ENCODE measurements at regions not wholly inside any gene's neighbourhood (a gene's known extent, or its start where the extent isn't known, plus 50 kb on each side); places are given as distances from the start of the nearest gene placed in this dataset.

DNA sequence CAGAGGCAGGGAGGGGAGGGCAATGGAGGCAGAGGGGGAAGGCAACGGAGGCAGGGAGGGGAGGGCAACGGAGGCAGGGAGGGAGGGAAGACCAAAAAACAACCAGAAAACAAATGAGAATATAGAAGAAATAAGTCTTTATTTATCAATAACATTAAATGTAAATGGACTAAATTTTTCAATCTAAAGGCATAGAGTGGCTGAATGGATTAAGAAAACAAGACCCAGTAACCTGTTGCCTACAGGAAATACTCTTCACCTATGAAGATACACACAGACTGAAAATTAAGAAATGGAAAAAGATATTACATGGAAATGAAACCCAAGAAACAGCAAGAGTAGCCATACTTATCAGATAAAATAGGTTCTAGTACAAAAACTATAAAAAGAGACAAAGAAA is 536.3 kb downstream of the TBC1D4 start:
- ChIA-PET CTCF (no interaction called here), POLR2A (no interaction called here)
- BruUV-seq (replicated peaks): no TSS peak
- Histone ChIP-seq H3K36me3 (ENCODE audit: control insufficient read depth, insufficient read depth, low read length) (peaks cover 2% of the 10 kb centered on the region; the same call in 1 of the 2 replicates), H3K27ac (ENCODE audit: low read length) (no peak overlapping the region), H3K4me1 (ENCODE audit: control insufficient read depth, insufficient read depth, low read length) (no peaks in the 10 kb centered on the region), H3K9me3 (ENCODE audit: control insufficient read depth, insufficient read depth, low read depth, low read length) (no peaks in the 10 kb centered on the region), H3K4me3 (ENCODE audit: low read depth in 2 of 2, low read length in 2 of 2) (no peak overlapping the region), H3K27me3 (ENCODE audit: control insufficient read depth, insufficient read depth, low read length) (no peaks in the 10 kb centered on the region)
- no peak for DNase-seq (ENCODE audit: low read depth, low spot score)
- TF ChIP-seq, protein P1, sequence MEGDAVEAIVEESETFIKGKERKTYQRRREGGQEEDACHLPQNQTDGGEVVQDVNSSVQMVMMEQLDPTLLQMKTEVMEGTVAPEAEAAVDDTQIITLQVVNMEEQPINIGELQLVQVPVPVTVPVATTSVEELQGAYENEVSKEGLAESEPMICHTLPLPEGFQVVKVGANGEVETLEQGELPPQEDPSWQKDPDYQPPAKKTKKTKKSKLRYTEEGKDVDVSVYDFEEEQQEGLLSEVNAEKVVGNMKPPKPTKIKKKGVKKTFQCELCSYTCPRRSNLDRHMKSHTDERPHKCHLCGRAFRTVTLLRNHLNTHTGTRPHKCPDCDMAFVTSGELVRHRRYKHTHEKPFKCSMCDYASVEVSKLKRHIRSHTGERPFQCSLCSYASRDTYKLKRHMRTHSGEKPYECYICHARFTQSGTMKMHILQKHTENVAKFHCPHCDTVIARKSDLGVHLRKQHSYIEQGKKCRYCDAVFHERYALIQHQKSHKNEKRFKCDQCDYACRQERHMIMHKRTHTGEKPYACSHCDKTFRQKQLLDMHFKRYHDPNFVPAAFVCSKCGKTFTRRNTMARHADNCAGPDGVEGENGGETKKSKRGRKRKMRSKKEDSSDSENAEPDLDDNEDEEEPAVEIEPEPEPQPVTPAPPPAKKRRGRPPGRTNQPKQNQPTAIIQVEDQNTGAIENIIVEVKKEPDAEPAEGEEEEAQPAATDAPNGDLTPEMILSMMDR (IDR thresholded peaks at IDR 0.05): no peak
- TF ChIP-seq POLR2AphosphoS5 (IDR thresholded peaks at IDR 0.05; ENCODE audit: low read depth, low read length) (no peak), TCF7L2 (IDR thresholded peaks at IDR 0.05; ENCODE audit: low read depth, low read length) (no peak), SIN3A (IDR thresholded peaks at IDR 0.05; ENCODE audit: borderline replicate concordance, insufficient read depth, low read depth, low read length) (no peak)
- TF ChIP-seq, protein P2, sequence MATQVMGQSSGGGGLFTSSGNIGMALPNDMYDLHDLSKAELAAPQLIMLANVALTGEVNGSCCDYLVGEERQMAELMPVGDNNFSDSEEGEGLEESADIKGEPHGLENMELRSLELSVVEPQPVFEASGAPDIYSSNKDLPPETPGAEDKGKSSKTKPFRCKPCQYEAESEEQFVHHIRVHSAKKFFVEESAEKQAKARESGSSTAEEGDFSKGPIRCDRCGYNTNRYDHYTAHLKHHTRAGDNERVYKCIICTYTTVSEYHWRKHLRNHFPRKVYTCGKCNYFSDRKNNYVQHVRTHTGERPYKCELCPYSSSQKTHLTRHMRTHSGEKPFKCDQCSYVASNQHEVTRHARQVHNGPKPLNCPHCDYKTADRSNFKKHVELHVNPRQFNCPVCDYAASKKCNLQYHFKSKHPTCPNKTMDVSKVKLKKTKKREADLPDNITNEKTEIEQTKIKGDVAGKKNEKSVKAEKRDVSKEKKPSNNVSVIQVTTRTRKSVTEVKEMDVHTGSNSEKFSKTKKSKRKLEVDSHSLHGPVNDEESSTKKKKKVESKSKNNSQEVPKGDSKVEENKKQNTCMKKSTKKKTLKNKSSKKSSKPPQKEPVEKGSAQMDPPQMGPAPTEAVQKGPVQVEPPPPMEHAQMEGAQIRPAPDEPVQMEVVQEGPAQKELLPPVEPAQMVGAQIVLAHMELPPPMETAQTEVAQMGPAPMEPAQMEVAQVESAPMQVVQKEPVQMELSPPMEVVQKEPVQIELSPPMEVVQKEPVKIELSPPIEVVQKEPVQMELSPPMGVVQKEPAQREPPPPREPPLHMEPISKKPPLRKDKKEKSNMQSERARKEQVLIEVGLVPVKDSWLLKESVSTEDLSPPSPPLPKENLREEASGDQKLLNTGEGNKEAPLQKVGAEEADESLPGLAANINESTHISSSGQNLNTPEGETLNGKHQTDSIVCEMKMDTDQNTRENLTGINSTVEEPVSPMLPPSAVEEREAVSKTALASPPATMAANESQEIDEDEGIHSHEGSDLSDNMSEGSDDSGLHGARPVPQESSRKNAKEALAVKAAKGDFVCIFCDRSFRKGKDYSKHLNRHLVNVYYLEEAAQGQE (IDR thresholded peaks at IDR 0.05; ENCODE audit: insufficient read depth in 1 of 2, low read depth in 2 of 2, low read length in 1 of 2): no peak
- intact Hi-C loops (cut with micrococcal nuclease; ENCODE audit: unreplicated experiment) (no loop called here), in situ Hi-C loops (cut with HindIII; ENCODE audit: low pct_unique_long_range_greater_than_20kb, low sequenced_read_pairs) (no loop called here)
- no peak for ATAC-seq

DNA sequence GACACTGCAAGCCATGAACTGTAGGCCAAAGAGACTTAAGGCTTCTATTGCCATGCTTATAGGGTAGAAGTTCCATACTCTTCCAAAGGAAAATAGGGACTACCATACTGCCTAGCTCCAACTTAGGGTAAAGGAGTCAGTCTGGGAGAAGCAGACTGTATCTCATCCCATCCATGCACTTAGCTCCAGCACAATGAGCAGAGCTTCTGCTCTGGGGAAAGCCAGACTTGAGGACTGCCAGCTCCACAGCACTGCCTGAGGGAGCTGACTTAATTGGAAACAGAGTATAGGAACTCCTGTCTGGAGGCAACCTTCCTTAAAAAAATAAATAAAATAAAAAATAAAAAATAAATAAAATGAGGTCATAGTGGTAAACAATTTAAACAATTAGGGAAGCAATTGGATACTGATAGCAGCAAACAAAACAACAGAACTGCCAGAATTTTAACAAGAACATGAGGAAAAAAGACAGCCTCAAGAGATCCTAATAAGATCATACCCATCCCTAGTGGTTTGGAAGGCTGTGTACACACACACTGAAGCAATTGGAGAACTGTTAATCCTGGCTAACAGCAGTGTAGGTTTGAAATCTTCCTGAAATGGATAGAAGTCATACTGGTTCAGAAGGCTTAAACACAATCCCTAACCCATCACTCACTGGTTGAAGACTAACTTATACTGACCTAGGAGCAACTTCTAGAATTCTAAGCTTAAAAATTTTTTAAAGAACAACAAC is 550.1 kb downstream of the TBC1D4 start:
- Histone ChIP-seq H3K36me3 (ENCODE audit: control insufficient read depth, insufficient read depth, low read length) (no peaks in the 10 kb centered on the region), H3K4me3 (ENCODE audit: low read depth in 2 of 2, low read length in 2 of 2) (no peak overlapping the region), H3K27me3 (ENCODE audit: control insufficient read depth, insufficient read depth, low read length) (no peaks in the 10 kb centered on the region), H3K9me3 (ENCODE audit: control insufficient read depth, insufficient read depth, low read depth, low read length) (no peaks in the 10 kb centered on the region), H3K27ac (ENCODE audit: low read length) (no peak overlapping the region), H3K4me1 (ENCODE audit: control insufficient read depth, insufficient read depth, low read length) (no peaks in the 10 kb centered on the region)
- no peak for ATAC-seq
- intact Hi-C loops (cut with micrococcal nuclease; ENCODE audit: unreplicated experiment): no loop called here
- in situ Hi-C loops (cut with HindIII; ENCODE audit: low pct_unique_long_range_greater_than_20kb, low sequenced_read_pairs): no loop called here
- no peak for DNase-seq (ENCODE audit: low read depth, low spot score)
- BruUV-seq (replicated peaks): no TSS peak
- no peak for TF ChIP-seq POLR2AphosphoS5 (IDR thresholded peaks at IDR 0.05; ENCODE audit: low read depth, low read length)
- TF ChIP-seq, protein P1 (IDR thresholded peaks at IDR 0.05): no peak
- TF ChIP-seq, protein P2 (IDR thresholded peaks at IDR 0.05; ENCODE audit: insufficient read depth in 1 of 2, low read depth in 2 of 2, low read length in 1 of 2): no peak
- TF ChIP-seq SIN3A (IDR thresholded peaks at IDR 0.05; ENCODE audit: borderline replicate concordance, insufficient read depth, low read depth, low read length): no peak
- no peak for TF ChIP-seq TCF7L2 (IDR thresholded peaks at IDR 0.05; ENCODE audit: low read depth, low read length)
- ChIA-PET POLR2A (no interaction called here), CTCF (no interaction called here)

Data from Panc1 (cell line).